ENCODE measurements at regions not wholly inside any gene's neighbourhood (a gene's known extent, or its start where the extent isn't known, plus 50 kb on each side); places are given as distances from the start of the nearest gene placed in this dataset.

DNA sequence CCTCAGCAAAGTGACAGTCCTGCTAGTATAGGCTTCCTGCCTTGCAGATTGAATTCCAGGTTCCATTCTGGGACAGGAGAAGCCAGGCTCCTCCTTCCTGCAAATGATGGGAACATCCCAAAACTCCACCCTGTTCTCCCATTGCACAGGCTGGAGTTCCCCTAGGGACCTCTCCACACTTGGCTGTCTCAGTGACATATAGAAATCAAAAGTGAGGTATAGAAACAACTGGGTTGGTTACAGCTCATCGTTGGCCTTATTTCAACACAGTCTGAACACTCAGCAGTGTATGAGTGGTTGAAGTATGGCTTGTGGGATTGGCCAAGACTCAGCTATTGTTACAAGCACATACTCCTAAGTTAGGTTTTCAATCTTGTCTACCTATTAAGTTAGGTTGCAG, 157.8 kb upstream of the FTMT start:
- DNase-seq (ENCODE audit: low spot score in 2 of 2) (no peak), FAIRE-seq (no peak)

- DNase-seq (ENCODE audit: low spot score in 2 of 2) (no peak), FAIRE-seq (no peak)
These were observed 156.4 kb upstream of the FTMT start for GRCh38 chr5:121695307-121695706.

- DNase-seq (ENCODE audit: low spot score in 2 of 2) (no peak), FAIRE-seq (no peak)
These were observed 153.0 kb upstream of the FTMT start for GRCh38 chr5:121698690-121699089.

DNA sequence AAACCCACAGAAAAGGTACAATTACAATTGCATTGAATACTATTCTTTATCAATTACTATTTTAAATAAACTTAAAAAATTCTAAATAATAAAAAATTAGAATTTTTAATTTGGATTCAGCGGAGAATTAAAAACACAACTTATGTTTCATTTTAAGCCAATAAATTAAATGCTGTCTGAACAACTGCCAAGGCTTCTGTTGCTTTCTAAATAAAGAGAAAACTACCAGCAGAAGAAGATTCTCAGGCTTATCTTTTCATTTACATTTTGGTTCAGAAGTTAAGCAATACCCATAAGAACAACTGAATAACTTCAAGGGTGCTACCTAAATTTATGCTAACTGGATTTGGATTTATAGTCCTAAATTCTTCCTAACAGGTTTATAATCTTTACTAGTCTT, 150.0 kb upstream of the FTMT start:
- no peak for DNase-seq (ENCODE audit: low spot score in 2 of 2)
- FAIRE-seq = no peak

DNA sequence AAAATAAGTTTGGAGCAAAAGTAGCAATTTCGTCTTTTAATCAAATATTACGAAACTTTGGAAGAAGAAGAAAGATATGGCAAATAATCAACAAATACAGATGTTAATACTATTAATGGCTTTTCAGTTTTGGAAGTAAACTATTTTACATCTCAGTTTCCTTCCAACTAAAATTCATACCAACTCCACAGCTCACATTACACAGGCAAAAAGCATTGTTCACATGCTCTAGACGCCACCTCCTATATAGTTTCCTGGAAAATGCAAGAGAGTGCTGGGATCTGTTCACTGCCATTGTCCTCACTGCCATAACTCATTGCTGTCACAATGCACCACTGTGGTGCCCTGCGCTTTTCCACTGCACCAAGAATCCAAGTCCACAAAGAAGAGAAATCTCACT, 149.0 kb upstream of the FTMT start:
- FAIRE-seq = no peak
- DNase-seq (ENCODE audit: low spot score in 2 of 2) = no peak

GRCh38 chr5:121704291-121704690, 147.4 kb upstream of the FTMT start:
- no peak for FAIRE-seq
- no peak for DNase-seq (ENCODE audit: low spot score in 2 of 2)

GRCh38 chr5:121706686-121707085, 145.0 kb upstream of the FTMT start:
- FAIRE-seq = no peak
- no peak for DNase-seq (ENCODE audit: low spot score in 2 of 2)

GRCh38 chr5:121707178-121707577, 144.5 kb upstream of the FTMT start:
- no peak for DNase-seq (ENCODE audit: low spot score in 2 of 2)
- no peak for FAIRE-seq

DNA sequence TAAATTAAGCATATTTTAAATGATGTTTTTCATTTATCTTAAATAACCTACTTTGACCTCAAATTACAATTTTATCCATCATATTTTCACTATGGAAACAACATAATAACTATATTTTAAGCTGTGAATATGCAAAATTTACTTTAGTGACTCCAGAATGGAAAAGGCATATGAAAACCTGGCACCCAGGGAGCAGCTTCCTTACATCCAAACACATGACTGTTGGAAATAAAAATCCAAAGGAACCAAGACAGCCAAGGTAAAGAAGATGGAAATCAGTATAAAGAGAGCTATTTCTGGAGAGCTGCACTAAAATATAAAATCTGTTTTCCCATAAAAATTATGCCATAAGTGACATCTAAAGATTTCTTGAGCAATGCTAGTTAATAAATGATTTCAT, 140.3 kb upstream of the FTMT start:
- FAIRE-seq (no peak), DNase-seq (ENCODE audit: low spot score in 2 of 2) (no peak)

GRCh38 chr5:121719255-121719654, 132.4 kb upstream of the FTMT start:
- no peak for FAIRE-seq
- DNase-seq (ENCODE audit: low spot score in 2 of 2) = no peak

- FAIRE-seq (no peak), DNase-seq (ENCODE audit: low spot score in 2 of 2) (no peak)
These were observed 126.2 kb upstream of the FTMT start for GRCh38 chr5:121725450-121725849.

GRCh38 chr5:121726991-121727390, 124.7 kb upstream of the FTMT start:
- no peak for FAIRE-seq
- DNase-seq (ENCODE audit: low spot score in 2 of 2) = no peak

GRCh38 chr5:121731377-121731776, 120.3 kb upstream of the FTMT start:
- no peak for FAIRE-seq
- DNase-seq (ENCODE audit: low spot score in 2 of 2) = no peak

GRCh38 chr5:121735618-121736017, 116.1 kb upstream of the FTMT start:
- DNase-seq (ENCODE audit: low spot score in 2 of 2) (no peak), FAIRE-seq (no peak)

DNA sequence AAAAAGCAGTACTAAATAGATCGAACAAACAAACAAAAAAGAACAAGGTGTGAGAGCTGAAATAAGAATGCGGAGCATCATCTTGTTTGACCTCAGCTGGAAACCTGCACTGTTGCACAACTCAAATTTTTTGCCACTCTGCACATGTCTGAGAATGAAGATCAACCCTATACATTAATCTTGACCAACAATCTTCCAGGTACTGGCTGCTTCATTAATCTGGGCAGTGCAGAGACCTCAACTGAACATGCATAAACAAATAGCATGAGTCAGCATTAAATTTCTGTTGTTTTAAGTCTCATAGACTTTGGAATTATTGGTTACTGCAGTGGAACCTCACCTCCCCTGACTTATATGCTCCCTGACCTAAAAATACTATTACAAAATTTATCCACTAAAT, 114.6 kb upstream of the FTMT start:
- DNase-seq (ENCODE audit: low spot score in 2 of 2) = no peak
- FAIRE-seq = no peak

- DNase-seq (ENCODE audit: low spot score in 2 of 2) = no peak
These were observed 110.5 kb upstream of the FTMT start for GRCh38 chr5:121741156-121741555.

DNA sequence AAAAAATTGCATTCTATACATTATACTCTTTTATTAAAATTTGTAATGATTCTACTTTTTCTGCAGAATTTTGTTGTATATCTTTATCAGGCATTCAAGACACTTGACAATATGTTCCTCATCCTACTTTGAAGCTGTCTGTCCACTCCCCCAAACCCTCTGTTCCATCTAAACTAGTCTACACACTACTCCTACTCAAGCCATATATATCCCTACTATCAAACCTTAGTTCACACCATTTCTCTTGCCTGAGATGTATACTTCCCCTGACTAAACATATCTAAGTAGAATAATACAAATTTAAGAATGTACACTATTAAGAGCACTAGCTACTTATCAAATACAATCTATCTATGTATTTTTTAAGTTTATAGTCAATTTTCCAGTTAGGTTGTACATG, 107.1 kb upstream of the FTMT start:
- FAIRE-seq = no peak
- no peak for DNase-seq (ENCODE audit: low spot score in 2 of 2)

More at GRCh38 chr5:121741156-121741555, 110.5 kb upstream of the FTMT start:
- no peak for FAIRE-seq

DNA sequence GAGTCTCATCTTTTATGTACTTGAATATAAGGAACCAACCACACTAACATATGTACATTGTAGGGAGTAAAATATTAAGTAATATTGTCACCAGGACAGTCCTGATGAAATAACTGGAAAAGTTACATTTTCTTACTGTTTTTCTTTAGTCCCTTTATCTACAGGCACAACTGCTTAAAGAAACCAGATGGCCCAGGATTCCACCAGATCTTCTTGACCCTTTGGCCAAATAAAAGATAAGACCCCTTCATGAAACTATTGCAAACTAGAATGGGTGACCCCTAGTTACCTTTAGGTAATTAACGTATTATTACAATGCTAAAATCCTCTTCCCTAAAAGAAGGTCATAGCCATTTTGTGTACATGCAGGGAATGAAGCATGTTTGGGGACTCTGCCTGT, 106.3 kb upstream of the FTMT start:
- no peak for FAIRE-seq
- no peak for DNase-seq (ENCODE audit: low spot score in 2 of 2)

DNA sequence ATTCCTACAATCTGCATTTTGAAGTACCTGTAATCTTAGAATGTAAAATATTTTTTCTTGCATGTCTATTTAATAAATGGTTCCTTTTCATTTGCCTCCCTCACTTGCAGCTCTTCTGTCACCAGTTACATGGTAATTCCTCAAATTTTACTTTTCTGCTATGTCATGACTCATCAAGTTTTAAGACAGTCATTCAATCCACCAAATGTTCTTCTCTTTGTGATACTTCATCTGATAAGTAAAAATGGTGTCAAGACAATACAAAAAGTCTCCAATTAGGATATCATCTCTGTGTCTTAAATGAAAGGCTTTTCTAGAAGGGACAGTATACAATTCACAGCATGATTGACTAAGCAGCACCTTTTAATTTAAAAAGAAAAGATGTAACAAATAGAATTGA, 104.9 kb upstream of the FTMT start:
- FAIRE-seq (no peak), DNase-seq (ENCODE audit: low spot score in 2 of 2) (no peak)

DNA sequence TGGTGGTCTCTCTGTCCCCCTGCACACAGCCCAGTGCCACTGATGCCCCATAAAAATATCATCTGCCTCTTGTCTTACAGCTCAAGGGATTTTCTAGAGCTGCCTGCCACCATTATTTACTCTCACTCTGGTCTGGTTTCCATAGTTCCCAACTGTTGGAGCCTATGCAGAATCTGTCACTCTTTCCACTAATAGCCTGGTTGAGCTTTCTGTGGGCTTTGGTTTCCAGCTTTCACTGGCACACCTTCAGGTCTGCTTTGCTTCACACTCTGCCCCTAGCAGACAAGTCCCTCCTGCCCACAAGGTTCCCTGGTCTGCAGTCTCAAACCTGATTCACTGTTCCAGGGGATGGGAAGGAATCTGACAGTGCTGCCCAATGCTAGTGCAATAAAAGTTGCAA, 103.0 kb upstream of the FTMT start:
- FAIRE-seq (no peak), DNase-seq (ENCODE audit: low spot score in 2 of 2) (no peak)

GRCh38 chr5:121752149-121752548, 99.5 kb upstream of the FTMT start:
- no peak for DNase-seq (ENCODE audit: low spot score in 2 of 2)
- FAIRE-seq = no peak

DNA sequence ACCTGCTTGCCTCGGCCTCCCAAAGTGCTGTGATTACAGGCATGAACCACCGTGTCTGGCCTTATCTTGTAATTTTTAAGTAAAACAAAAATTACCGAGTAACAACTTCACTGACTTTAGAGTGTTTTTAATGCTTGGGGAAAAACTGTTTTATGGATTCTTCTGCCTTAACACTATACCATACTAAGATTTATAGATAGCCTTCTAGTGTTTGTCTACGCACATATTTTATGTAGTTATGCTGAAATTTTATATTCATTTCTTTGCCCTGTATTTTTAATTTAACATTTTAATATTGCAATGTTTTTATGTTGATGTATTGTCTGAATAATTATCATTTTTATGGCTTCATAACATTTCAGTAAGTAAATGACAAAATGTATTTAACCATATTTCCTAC, 96.4 kb upstream of the FTMT start:
- FAIRE-seq (no peak), DNase-seq (ENCODE audit: low spot score in 2 of 2) (no peak)

DNA sequence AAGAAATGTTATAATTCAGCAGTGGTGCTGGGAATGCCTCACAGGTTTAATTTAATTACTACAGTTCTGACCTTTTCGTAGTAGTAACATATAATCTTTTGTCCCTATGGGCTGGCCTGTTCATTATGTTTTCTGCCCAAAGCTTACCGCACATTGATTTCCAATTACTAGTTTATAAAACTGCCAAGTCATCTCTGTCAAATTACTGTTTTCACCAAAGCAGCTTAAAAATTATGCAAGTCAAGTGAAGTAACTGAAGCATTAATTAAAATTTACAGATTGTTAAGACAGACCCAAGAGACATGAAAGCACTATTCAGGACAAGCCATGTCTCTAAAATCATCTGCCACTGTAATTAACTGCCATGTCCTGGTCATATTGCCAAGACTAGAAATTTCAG, 93.9 kb upstream of the FTMT start:
- no peak for DNase-seq (ENCODE audit: low spot score in 2 of 2)
- no peak for FAIRE-seq

DNA sequence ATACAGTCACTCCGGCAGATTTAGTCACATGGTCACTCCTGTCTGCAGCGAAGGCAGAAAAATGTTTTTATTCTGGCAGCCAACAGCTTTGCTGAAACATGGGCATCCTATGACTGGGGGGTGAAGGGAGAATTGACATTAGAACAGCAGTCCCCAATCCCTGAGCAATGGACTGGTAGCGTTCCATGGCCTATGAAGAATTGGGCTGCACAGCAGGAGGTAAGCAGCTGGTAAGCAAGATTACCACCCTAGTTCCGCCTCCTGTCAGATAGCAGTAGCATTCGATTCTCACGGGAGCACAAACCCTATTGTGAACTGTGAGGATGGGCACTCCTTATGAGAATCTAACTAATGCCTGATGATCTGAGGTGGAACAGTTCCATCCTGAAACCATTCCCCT, 93.1 kb upstream of the FTMT start:
- DNase-seq (ENCODE audit: low spot score in 2 of 2) = no peak
- no peak for FAIRE-seq

Measured in frontal cortex (tissue), 3 donors.